DND-41 (cell line): ENCODE measurements at regions not wholly inside any gene's neighbourhood (a gene's known extent, or its start where the extent isn't known, plus 50 kb on each side); places are given as distances from the start of the nearest gene placed in this dataset.

Experiments
- ATAC-seq: fragments of 200-7000 bp; cut with Tn5 transposase; 3 replicates; pipeline ENCODE4 v1.9.1; 2021; ENCODE audit warnings: low read depth; ENCODE audit not compliant: insufficient read depth
- DNase-seq: peaks from one replicate; pipeline ENCODE4 v3.0.0-alpha.2; 2020
- H2AFZ ChIP-seq: 2 replicates; pipeline ENCODE4 v1.6.0; 2012; ENCODE audit warnings: low read depth, low read length
- H3K27ac ChIP-seq: 2 replicates; pipeline ENCODE4 v1.5.1; 2012; ENCODE audit warnings: low read length, inconsistent platforms
- H3K27me3 ChIP-seq: fragments of 200-600 bp; sonication (generic); 2 replicates; pipeline ENCODE4 v1.6.0; 2012; ENCODE audit warnings: low read length, mild to moderate bottlenecking, inconsistent platforms; ENCODE audit not compliant: insufficient read depth, poor library complexity
- H3K36me3 ChIP-seq: 2 replicates; pipeline ENCODE4 v1.5.1; 2012; ENCODE audit warnings: low read length, inconsistent platforms; ENCODE audit not compliant: insufficient read depth
- H3K4me1 ChIP-seq: 2 replicates; pipeline ENCODE4 v1.5.1; 2012; ENCODE audit warnings: mild to moderate bottlenecking, low read length; ENCODE audit not compliant: insufficient read depth
- H3K4me2 ChIP-seq: 2 replicates; pipeline ENCODE4 v1.6.0; 2012; ENCODE audit warnings: mild to moderate bottlenecking, moderate library complexity, low read length, inconsistent platforms; ENCODE audit not compliant: insufficient read depth
- H3K4me3 ChIP-seq, 2 experiments: fragments of 200-600 bp in 1 of 2; shearing (Covaris generic) in 1 of 2; 2 replicates each; pipeline ENCODE4 v1.5.1; 2012 to 2016; ENCODE audit warnings: inconsistent platforms in 2 of 2, low read length in 2 of 2, mild to moderate bottlenecking in 2 of 2, low read depth in 1 of 2, moderate library complexity in 1 of 2
- H3K79me2 ChIP-seq: 2 replicates; pipeline ENCODE4 v1.6.0; 2012; ENCODE audit warnings: low read length, inconsistent platforms; ENCODE audit not compliant: insufficient read depth
- H3K9ac ChIP-seq: 2 replicates; pipeline ENCODE4 v1.6.0; 2012; ENCODE audit warnings: low read depth, mild to moderate bottlenecking, inconsistent platforms, low read length, moderate library complexity
- H3K9me3 ChIP-seq: 2 replicates; pipeline ENCODE4 v1.5.1; 2012; ENCODE audit warnings: low read length, moderate library complexity, mild to moderate bottlenecking, inconsistent platforms; ENCODE audit not compliant: insufficient read depth, severe bottlenecking
- H4K20me1 ChIP-seq: 2 replicates; pipeline ENCODE4 v1.6.0; 2012; ENCODE audit warnings: low read length; ENCODE audit not compliant: insufficient read depth
- CTCF ChIP-seq: IDR thresholded peaks from 2 replicates; pipeline ENCODE4 v1.5.1; 2012; ENCODE audit warnings: borderline replicate concordance, low read length, moderate library complexity, mild to moderate bottlenecking; ENCODE audit not compliant: poor library complexity, severe bottlenecking; ENCODE audit errors: extremely low read depth
- EZH2 ChIP-seq: IDR thresholded peaks from 3 replicates; pipeline ENCODE4 v1.6.1; 2012; ENCODE audit warnings: borderline replicate concordance, low read depth, mild to moderate bottlenecking, moderate library complexity, low read length, inconsistent platforms; ENCODE audit not compliant: severe bottlenecking

GRCh38 chr4:154998284-154998683 lies 210.2 kb upstream of the NPY2R start:
- TF ChIP-seq CTCF: no peak
- TF ChIP-seq EZH2: no peak
- no peaks in the 10 kb centered on the region for H3K4me1 ChIP-seq
- no peak overlapping the region for H3K27ac ChIP-seq
- DNase-seq: no peak
- H3K79me2 ChIP-seq: no peaks in the 10 kb centered on the region
- H3K36me3 ChIP-seq: no peaks in the 10 kb centered on the region
- no peaks in the 10 kb centered on the region for H3K27me3 ChIP-seq
- H3K4me3 ChIP-seq: no peak overlapping the region
- H4K20me1 ChIP-seq: no peaks in the 10 kb centered on the region
- no peak overlapping the region for H3K9ac ChIP-seq
- H3K9me3 ChIP-seq: no peaks in the 10 kb centered on the region
- no peak overlapping the region for H2AFZ ChIP-seq
- H3K4me2 ChIP-seq: no peak overlapping the region
- no peak for ATAC-seq

GRCh38 chr4:154998773-154999172 lies 209.7 kb upstream of the NPY2R start:
- H2AFZ ChIP-seq: no peak overlapping the region
- H3K4me3 ChIP-seq: no peak overlapping the region
- H3K9me3 ChIP-seq: no peaks in the 10 kb centered on the region
- no peak overlapping the region for H3K27ac ChIP-seq
- DNase-seq (no peak), ATAC-seq (no peak)
- no peaks in the 10 kb centered on the region for H3K36me3 ChIP-seq
- no peaks in the 10 kb centered on the region for H3K27me3 ChIP-seq
- no peaks in the 10 kb centered on the region for H3K4me1 ChIP-seq
- no peak overlapping the region for H3K4me2 ChIP-seq
- H4K20me1 ChIP-seq: no peaks in the 10 kb centered on the region
- TF ChIP-seq CTCF (no peak), EZH2 (no peak)
- no peak overlapping the region for H3K9ac ChIP-seq
- H3K79me2 ChIP-seq: no peaks in the 10 kb centered on the region

GRCh38 chr4:154999950-155000578 lies 208.4 kb upstream of the NPY2R start:
- TF ChIP-seq EZH2: no peak
- no peak for TF ChIP-seq CTCF
- H3K4me2 ChIP-seq: no peak overlapping the region
- H3K79me2 ChIP-seq: no peaks in the 10 kb centered on the region
- H3K36me3 ChIP-seq: no peaks in the 10 kb centered on the region
- H2AFZ ChIP-seq: no peak overlapping the region
- DNase-seq (no peak), ATAC-seq (no peak)
- H3K4me1 ChIP-seq: no peaks in the 10 kb centered on the region
- no peak overlapping the region for H3K4me3 ChIP-seq
- no peaks in the 10 kb centered on the region for H3K9me3 ChIP-seq
- H3K9ac ChIP-seq: no peak overlapping the region
- no peaks in the 10 kb centered on the region for H3K27me3 ChIP-seq
- no peaks in the 10 kb centered on the region for H4K20me1 ChIP-seq
- H3K27ac ChIP-seq: no peak overlapping the region

- Histone ChIP-seq H2AFZ (no peak overlapping the region), H3K4me1 (no peaks in the 10 kb centered on the region), H3K4me3 (no peak overlapping the region), H3K9ac (no peak overlapping the region), H3K27me3 (no peaks in the 10 kb centered on the region), H3K4me2 (no peak overlapping the region), H3K27ac (no peak overlapping the region), H3K79me2 (no peaks in the 10 kb centered on the region), H3K9me3 (no peaks in the 10 kb centered on the region), H4K20me1 (no peaks in the 10 kb centered on the region), H3K36me3 (no peaks in the 10 kb centered on the region)
- ATAC-seq (no peak), DNase-seq (no peak)
- no peak for TF ChIP-seq CTCF
- no peak for TF ChIP-seq EZH2
These were observed 207.2 kb upstream of the NPY2R start for GRCh38 chr4:155001251-155001650.
